HEK293 (cell line): ENCODE measurements at regions not wholly inside any gene's neighbourhood (a gene's known extent, or its start where the extent isn't known, plus 50 kb on each side); places are given as distances from the start of the nearest gene placed in this dataset.

Source experiments
- CTCF ChIA-PET: fragments of 350-600 bp; formaldehyde crosslinking; extraction: SDS; loops from one replicate; lab custom pipeline; 2021; ENCODE audit warnings: antibody characterized with exemption; lab: Yijun Ruan, JAX
- POLR2A ChIA-PET: fragments of 300-600 bp; formaldehyde crosslinking; extraction: SDS; loops from one replicate; lab custom pipeline; 2020; ENCODE audit warnings: antibody characterized with exemption, inconsistent platforms; lab: Yijun Ruan, JAX
- H3K27ac ChIP-seq: fragments of 200-500 bp; sonication (Bioruptor generic); 2 replicates; pipeline ENCODE4 v1.5.1; 2014; ENCODE audit warnings: low read depth, low read length, control low read depth, inconsistent platforms; ENCODE audit errors: extremely low read depth
- H3K36me3 ChIP-seq, 2 experiments: fragments of 200-500 bp in 1 of 2; sonication (Bioruptor generic) in 1 of 2; 1 replicate in 1 of 2; 2 replicates in 1 of 2; pipeline ENCODE4 v1.5.1; 2014 to 2017; ENCODE audit warnings: inconsistent platforms in 2 of 2, low read length in 2 of 2; ENCODE audit not compliant: control insufficient read depth in 2 of 2, insufficient read depth in 1 of 2
- H3K4me1 ChIP-seq: fragments of 200-500 bp; sonication (Bioruptor generic); 2 replicates; pipeline ENCODE4 v1.5.1; 2014; ENCODE audit warnings: mild to moderate bottlenecking, low read length, inconsistent platforms; ENCODE audit not compliant: control insufficient read depth, insufficient read depth
- H3K4me3 ChIP-seq: 2 replicates; pipeline ENCODE4 v1.5.1; 2011; ENCODE audit warnings: low read depth, mild to moderate bottlenecking, control low read depth, low read length, moderate library complexity
- H3K9me3 ChIP-seq: fragments of 200-500 bp; sonication (Bioruptor generic); 2 replicates; pipeline ENCODE4 v1.5.1; 2014; ENCODE audit warnings: low read depth, low read length, inconsistent platforms; ENCODE audit not compliant: control insufficient read depth, insufficient read depth
- GLI4 ChIP-seq: fragments of 450-650 bp; formaldehyde crosslinking; IDR thresholded peaks from 2 replicates; pipeline ENCODE4 v1.5.1; 2016; ENCODE audit warnings: missing biosample characterization, missing genetic modification characterization
- IKZF3 ChIP-seq: fragments of 450-650 bp; IDR thresholded peaks from 2 replicates; pipeline ENCODE4 v1.5.0; 2018; ENCODE audit warnings: missing biosample characterization, mild to moderate bottlenecking, missing genetic modification characterization, moderate library complexity
- KLF7 ChIP-seq: fragments of 450-650 bp; formaldehyde crosslinking; IDR thresholded peaks from 2 replicates; pipeline ENCODE4 v1.5.1; 2016; ENCODE audit warnings: missing biosample characterization, missing genetic modification characterization, borderline replicate concordance
- KLF8 ChIP-seq: fragments of 450-650 bp; formaldehyde crosslinking; IDR thresholded peaks from 2 replicates; pipeline ENCODE4 v1.5.1; 2016; ENCODE audit warnings: missing biosample characterization, missing genetic modification characterization
- REPIN1 ChIP-seq: fragments of 450-650 bp; formaldehyde crosslinking; IDR thresholded peaks from 2 replicates; pipeline ENCODE4 v1.5.1; 2017; ENCODE audit warnings: missing biosample characterization, missing genetic modification characterization, low read depth
- SCRT2 ChIP-seq: fragments of 450-650 bp; formaldehyde crosslinking; IDR thresholded peaks from 2 replicates; pipeline ENCODE4 v1.5.1; 2016; ENCODE audit warnings: missing biosample characterization, missing genetic modification characterization
- TCF7L2 ChIP-seq: IDR thresholded peaks from 2 replicates; pipeline ENCODE4 v1.6.1; 2011; ENCODE audit warnings: low read depth, mild to moderate bottlenecking, inconsistent platforms, low read length, moderate library complexity, borderline replicate concordance
- TRIM28 ChIP-seq: IDR thresholded peaks from 2 replicates; pipeline ENCODE4 v1.6.1; 2011; ENCODE audit warnings: low read length, control low read depth, borderline replicate concordance
- YY1 ChIP-seq: fragments of 450-650 bp; formaldehyde crosslinking; IDR thresholded peaks from 2 replicates; pipeline ENCODE4 v1.5.1; 2018; ENCODE audit warnings: missing biosample characterization, missing genetic modification characterization
- ZFHX2 ChIP-seq: fragments of 450-650 bp; formaldehyde crosslinking; conservative IDR thresholded peaks from 2 replicates; pipeline ENCODE4 v1.5.1; 2016; ENCODE audit warnings: missing biosample characterization, missing genetic modification characterization
- ZFP41 ChIP-seq: fragments of 450-650 bp; formaldehyde crosslinking; IDR thresholded peaks from 2 replicates; pipeline ENCODE4 v1.5.1; 2016; ENCODE audit warnings: missing biosample characterization, missing genetic modification characterization, borderline replicate concordance
- ZFP69B ChIP-seq: fragments of 450-650 bp; formaldehyde crosslinking; IDR thresholded peaks from 2 replicates; pipeline ENCODE4 v1.5.1; 2016; ENCODE audit warnings: missing biosample characterization, missing genetic modification characterization
- ZNF133 ChIP-seq: fragments of 450-650 bp; formaldehyde crosslinking; IDR thresholded peaks from 2 replicates; pipeline ENCODE4 v1.5.1; 2016; ENCODE audit warnings: missing biosample characterization, missing genetic modification characterization
- ZNF211 ChIP-seq: fragments of 450-650 bp; formaldehyde crosslinking; IDR thresholded peaks from 2 replicates; pipeline ENCODE4 v1.5.1; 2016; ENCODE audit warnings: low read depth, missing biosample characterization, missing genetic modification characterization
- ZNF311 ChIP-seq: fragments of 450-650 bp; formaldehyde crosslinking; IDR thresholded peaks from 2 replicates; pipeline ENCODE4 v1.5.1; 2017; ENCODE audit warnings: missing biosample characterization, missing genetic modification characterization, borderline replicate concordance
- ZNF324 ChIP-seq: fragments of 450-650 bp; formaldehyde crosslinking; IDR thresholded peaks from 2 replicates; pipeline ENCODE4 v1.5.1; 2016; ENCODE audit warnings: missing biosample characterization, missing genetic modification characterization
- ZNF341 ChIP-seq: fragments of 450-650 bp; formaldehyde crosslinking; IDR thresholded peaks from 2 replicates; pipeline ENCODE4; 2016; ENCODE audit warnings: low read depth, missing biosample characterization, missing genetic modification characterization
- ZNF391 ChIP-seq: fragments of 450-650 bp; formaldehyde crosslinking; IDR thresholded peaks from 2 replicates; pipeline ENCODE4 v1.5.1; 2016; ENCODE audit warnings: low read depth, missing biosample characterization, missing genetic modification characterization, borderline replicate concordance
- ZNF426 ChIP-seq: fragments of 450-650 bp; formaldehyde crosslinking; IDR thresholded peaks from 2 replicates; pipeline ENCODE4 v1.5.1; 2017; ENCODE audit warnings: missing biosample characterization, missing genetic modification characterization, mild to moderate bottlenecking, inconsistent platforms, moderate library complexity
- ZNF501 ChIP-seq: fragments of 450-650 bp; formaldehyde crosslinking; IDR thresholded peaks from 2 replicates; pipeline ENCODE4 v1.5.1; 2016; ENCODE audit warnings: missing biosample characterization, missing genetic modification characterization
- ZNF510 ChIP-seq: fragments of 450-650 bp; formaldehyde crosslinking; IDR thresholded peaks from 2 replicates; pipeline ENCODE4 v1.5.1; 2018; ENCODE audit warnings: mild to moderate bottlenecking, missing genetic modification characterization, missing biosample characterization; ENCODE audit not compliant: insufficient replicate concordance
- ZNF521 ChIP-seq: fragments of 450-650 bp; formaldehyde crosslinking; IDR thresholded peaks from 2 replicates; pipeline ENCODE4 v1.5.1; 2017; ENCODE audit warnings: missing biosample characterization, mild to moderate bottlenecking, missing genetic modification characterization
- ZNF544 ChIP-seq: fragments of 450-650 bp; formaldehyde crosslinking; IDR thresholded peaks from 2 replicates; pipeline ENCODE4 v1.5.0; 2017; ENCODE audit warnings: missing biosample characterization, missing genetic modification characterization
- ZNF658 ChIP-seq: fragments of 450-650 bp; formaldehyde crosslinking; IDR thresholded peaks from 2 replicates; pipeline ENCODE4; 2016; ENCODE audit warnings: missing biosample characterization, missing genetic modification characterization
- ZNF747 ChIP-seq: fragments of 450-650 bp; formaldehyde crosslinking; IDR thresholded peaks from 2 replicates; pipeline ENCODE4 v1.5.1; 2016; ENCODE audit warnings: missing biosample characterization, missing genetic modification characterization
- ZNF785 ChIP-seq: fragments of 450-650 bp; formaldehyde crosslinking; IDR thresholded peaks from 2 replicates; pipeline ENCODE4 v1.5.1; 2016; ENCODE audit warnings: missing biosample characterization, missing genetic modification characterization
- ZNF791 ChIP-seq: fragments of 450-650 bp; formaldehyde crosslinking; IDR thresholded peaks from 2 replicates; pipeline ENCODE4 v1.5.1; 2016; ENCODE audit warnings: missing biosample characterization, missing genetic modification characterization
- ZNF830 ChIP-seq: fragments of 450-650 bp; IDR thresholded peaks from 2 replicates; pipeline ENCODE4 v1.5.0; 2018; ENCODE audit warnings: missing biosample characterization, missing genetic modification characterization, low read depth, mild to moderate bottlenecking, moderate library complexity
- TF ChIP-seq, protein P1 (sequence below): fragments of 450-650 bp; formaldehyde crosslinking; IDR thresholded peaks from 2 replicates; pipeline ENCODE4 v1.5.1; 2016; ENCODE audit warnings: missing biosample characterization, missing genetic modification characterization

DNA sequence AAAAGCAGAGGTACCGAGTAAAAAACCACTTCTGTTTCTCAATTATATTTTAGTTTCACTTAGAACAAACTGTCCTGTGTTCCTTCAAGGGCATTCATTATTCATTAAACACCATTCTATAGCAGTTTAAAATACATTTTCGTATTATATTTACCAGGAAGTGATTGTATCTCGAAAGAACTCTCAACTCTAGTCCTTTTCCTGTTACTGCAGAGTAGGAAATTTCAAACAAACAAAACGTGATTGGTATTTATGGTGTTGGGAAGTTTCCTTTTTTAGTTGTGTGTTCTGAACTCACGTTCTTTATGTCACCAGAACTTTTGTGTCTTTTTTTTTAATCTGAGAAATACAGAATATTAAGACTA is 139.5 kb upstream of the BTBD3 start (continued):
- TF ChIP-seq, protein P1, sequence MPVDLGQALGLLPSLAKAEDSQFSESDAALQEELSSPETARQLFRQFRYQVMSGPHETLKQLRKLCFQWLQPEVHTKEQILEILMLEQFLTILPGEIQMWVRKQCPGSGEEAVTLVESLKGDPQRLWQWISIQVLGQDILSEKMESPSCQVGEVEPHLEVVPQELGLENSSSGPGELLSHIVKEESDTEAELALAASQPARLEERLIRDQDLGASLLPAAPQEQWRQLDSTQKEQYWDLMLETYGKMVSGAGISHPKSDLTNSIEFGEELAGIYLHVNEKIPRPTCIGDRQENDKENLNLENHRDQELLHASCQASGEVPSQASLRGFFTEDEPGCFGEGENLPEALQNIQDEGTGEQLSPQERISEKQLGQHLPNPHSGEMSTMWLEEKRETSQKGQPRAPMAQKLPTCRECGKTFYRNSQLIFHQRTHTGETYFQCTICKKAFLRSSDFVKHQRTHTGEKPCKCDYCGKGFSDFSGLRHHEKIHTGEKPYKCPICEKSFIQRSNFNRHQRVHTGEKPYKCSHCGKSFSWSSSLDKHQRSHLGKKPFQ, result no peak
- TF ChIP-seq KLF7 (tag by site-specific recombination) (no peak), ZFP69B (no peak), ZNF510 (no peak), ZNF391 (tag by site-specific recombination) (no peak), ZNF501 (no peak)

DNA sequence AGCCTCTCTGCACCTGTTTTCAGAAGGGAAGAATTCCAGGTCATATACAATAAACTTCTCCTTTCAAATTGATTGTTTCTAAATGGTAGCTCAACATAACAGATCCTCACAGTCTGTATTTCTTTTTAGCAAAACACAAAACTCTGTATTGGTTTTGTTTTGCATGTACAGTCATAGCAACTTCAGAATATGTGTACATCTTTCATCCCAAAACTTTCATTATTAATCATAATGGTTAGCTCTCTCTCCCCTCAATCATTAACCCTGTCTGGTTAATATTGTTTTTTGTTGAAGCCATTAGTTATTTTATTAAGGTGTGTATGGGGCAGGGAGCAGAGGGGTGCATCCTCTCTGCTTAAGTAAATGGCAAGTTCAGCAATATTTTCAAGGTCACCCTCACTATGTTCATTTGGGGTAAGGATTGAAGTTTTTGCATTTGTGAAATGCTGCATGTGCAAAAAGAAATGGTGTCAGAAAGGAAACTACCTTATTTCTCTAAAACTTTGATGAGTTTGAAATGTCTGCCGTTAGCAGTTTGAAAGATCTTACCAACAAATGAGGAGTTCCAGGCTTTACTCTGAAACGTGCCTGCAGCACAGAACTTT is 136.8 kb upstream of the BTBD3 start:
- ChIA-PET CTCF (interaction anchor here (0.6 kb wide), 2 partner anchors 84 to 100 kb away, joined by 3 to 4 read pairs; no protein-coding TSS in a partner anchor), POLR2A (no interaction called here)
- Histone ChIP-seq H3K36me3 (no peaks in the 10 kb centered on the region), H3K4me1 (no peaks in the 10 kb centered on the region), H3K4me3 (no peak overlapping the region), H3K27ac (no peak overlapping the region), H3K9me3 (no peaks in the 10 kb centered on the region)
- TF ChIP-seq YY1 (tag by site-specific recombination) (no peak), TCF7L2 (no peak), ZFP41 (tag by site-specific recombination) (no peak), ZNF133 (tag by site-specific recombination) (no peak), TRIM28 (no peak), ZNF785 (no peak), GLI4 (no peak), ZNF311 (tag by site-specific recombination) (no peak), ZNF747 (tag by site-specific recombination) (no peak), ZNF391 (tag by site-specific recombination) (no peak), ZFHX2 (tag by site-specific recombination) (no peak), REPIN1 (no peak), SCRT2 (tag by site-specific recombination) (no peak), ZNF211 (tag by site-specific recombination) (no peak), ZNF324 (no peak), IKZF3 (no peak), ZNF658 (no peak), KLF8 (tag by site-specific recombination) (no peak)

DNA sequence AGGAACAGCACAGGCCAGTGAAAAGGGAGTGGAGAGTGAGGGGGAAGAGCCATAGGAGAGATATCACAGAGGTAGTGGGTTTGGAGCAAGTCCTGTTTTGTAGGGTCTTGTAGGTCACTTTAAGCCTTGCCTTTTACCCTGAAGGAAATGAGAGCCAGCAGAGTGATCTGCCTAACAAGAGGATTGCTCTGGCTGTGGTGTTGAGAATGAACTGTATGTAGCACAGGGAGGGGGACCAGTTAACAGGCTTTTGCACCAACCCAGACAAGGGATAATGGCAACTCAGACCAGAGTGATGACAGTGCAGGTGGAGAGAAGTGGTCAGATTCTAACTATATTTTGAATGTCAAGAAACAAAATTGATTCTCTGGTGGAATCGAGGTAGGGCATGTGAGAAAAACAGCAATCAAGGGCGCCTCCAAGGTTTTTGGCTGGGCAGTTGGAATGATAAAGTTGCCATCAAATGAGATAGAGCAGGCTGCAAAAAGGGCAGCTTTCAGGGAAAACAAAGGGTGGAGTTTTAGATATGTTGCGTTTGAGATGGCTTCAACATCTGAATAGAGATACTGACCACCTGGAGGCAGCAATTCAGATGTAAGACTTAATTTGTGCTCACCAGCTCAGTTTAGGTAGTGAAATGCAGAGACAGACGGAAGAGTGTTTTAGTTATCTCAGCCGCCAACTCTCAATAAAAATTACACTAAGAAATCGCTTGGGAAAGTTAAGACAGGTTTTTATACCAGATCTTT is 134.4 kb upstream of the BTBD3 start:
- Histone ChIP-seq H3K27ac (no peak overlapping the region), H3K4me1 (no peaks in the 10 kb centered on the region), H3K4me3 (no peak overlapping the region), H3K9me3 (no peaks in the 10 kb centered on the region), H3K36me3 (no peaks in the 10 kb centered on the region)
- ChIA-PET CTCF (no interaction called here), POLR2A (no interaction called here)
- TF ChIP-seq ZNF791 (tag by site-specific recombination) (no peak), ZNF521 (tag by site-specific recombination) (no peak), ZNF544 (tag by site-specific recombination) (no peak), ZNF830 (no peak), ZNF426 (tag by site-specific recombination) (no peak), ZNF341 (tag by site-specific recombination) (0 out of 2 replicates have a peak, but pooled peaks have one; percentile 18)
